CD14-positive monocyte (primary cell): ENCODE measurements at regions not wholly inside any gene's neighbourhood (a gene's known extent, or its start where the extent isn't known, plus 50 kb on each side); places are given as distances from the start of the nearest gene placed in this dataset.

Source experiments
- DNase-seq, 3 donors: peaks; one replicate each; pipeline ENCODE4 v3.0.0-alpha.2; 2011 to 2022
- H2AFZ ChIP-seq: 2 replicates; pipeline ENCODE4 v1.6.0; 2012; ENCODE audit warnings: mild to moderate bottlenecking, low read depth, low read length, inconsistent platforms; ENCODE audit not compliant: insufficient read depth, poor library complexity, severe bottlenecking
- H3K27ac ChIP-seq, 2 donors: 1 replicate in 1 of 2; 2 replicates in 1 of 2; pipeline ENCODE4 v1.5.1; 2012 to 2013; ENCODE audit warnings: low read length in 2 of 2, control low read depth in 1 of 2, inconsistent platforms in 1 of 2, low read depth in 1 of 2, mild to moderate bottlenecking in 1 of 2
- H3K27me3 ChIP-seq, 2 donors: one replicate each; pipeline versions ENCODE4 v1.6.0 to v1.6.1; 2011 to 2013; ENCODE audit warnings: low read length in 2 of 2; ENCODE audit not compliant: control insufficient read depth in 2 of 2, insufficient read depth in 2 of 2
- H3K36me3 ChIP-seq, 2 donors: replicated peaks in 1 of 2; 1 replicate in 1 of 2; 2 replicates in 1 of 2; pipeline versions ENCODE4 v1.5.1 to v1.6.1; 2012 to 2013; ENCODE audit warnings: low read length in 2 of 2, control low read depth in 1 of 2, inconsistent platforms in 1 of 2, mild to moderate bottlenecking in 1 of 2; ENCODE audit not compliant: insufficient read depth in 2 of 2, control insufficient read depth in 1 of 2
- H3K4me1 ChIP-seq, 2 donors: 1 replicate in 1 of 2; 2 replicates in 1 of 2; pipeline versions ENCODE4 v1.5.1 to v1.6.1; 2012 to 2013; ENCODE audit warnings: low read length in 2 of 2, control low read depth in 1 of 2, inconsistent platforms in 1 of 2, mild to moderate bottlenecking in 1 of 2, moderate library complexity in 1 of 2; ENCODE audit not compliant: insufficient read depth in 2 of 2, control insufficient read depth in 1 of 2
- H3K4me2 ChIP-seq: replicated peaks from 2 replicates; pipeline ENCODE3; 2012; ENCODE audit warnings: low read length, moderate library complexity, mild to moderate bottlenecking; ENCODE audit not compliant: poor library complexity, severe bottlenecking; ENCODE audit errors: extremely low read depth
- H3K4me3 ChIP-seq, 3 experiments: fragments of 200-600 bp in 1 of 3; sonication (generic) in 1 of 3; replicated peaks in 1 of 3; 1 replicate in 2 of 3; 2 replicates in 1 of 3; pipeline ENCODE4 v1.5.1; 2011 to 2013; ENCODE audit warnings: low read length in 3 of 3, mild to moderate bottlenecking in 3 of 3, control low read depth in 2 of 3, low read depth in 2 of 3, inconsistent platforms in 1 of 3, moderate library complexity in 1 of 3
- H3K79me2 ChIP-seq: 2 replicates; pipeline ENCODE4 v1.6.0; 2012; ENCODE audit warnings: mild to moderate bottlenecking, control low read depth, inconsistent platforms, low read length, moderate library complexity; ENCODE audit not compliant: insufficient read depth
- H3K9ac ChIP-seq: 2 replicates; pipeline ENCODE4 v1.6.0; 2017; ENCODE audit warnings: low read length, mild to moderate bottlenecking; ENCODE audit not compliant: insufficient read depth, poor library complexity, severe bottlenecking
- H3K9me3 ChIP-seq, 2 donors: replicated peaks in 1 of 2; 1 replicate in 1 of 2; 2 replicates in 1 of 2; pipeline versions ENCODE4 v1.5.1 to v1.6.1; 2012 to 2013; ENCODE audit warnings: low read length in 2 of 2, control low read depth in 1 of 2; ENCODE audit not compliant: control insufficient read depth in 1 of 2, insufficient read depth in 1 of 2
- H4K20me1 ChIP-seq: 2 replicates; pipeline ENCODE4 v1.6.0; 2012; ENCODE audit warnings: mild to moderate bottlenecking, low read length, control low read depth, moderate library complexity; ENCODE audit not compliant: insufficient read depth
- H3K27ac Mint-ChIP-seq, 7 donors: one replicate each; pipeline ENCODE4 v1.8.0; 2020; ENCODE audit warnings: mild to moderate bottlenecking in 7 of 7, mixed read lengths in 7 of 7, moderate library complexity in 6 of 7, inconsistent platforms in 2 of 7
- H3K27me3 Mint-ChIP-seq, 3 donors: one replicate each; pipeline ENCODE4 v1.8.0; 2021 to 2022; ENCODE audit warnings: low read depth in 3 of 3, mild to moderate bottlenecking in 3 of 3, mixed read lengths in 3 of 3, moderate library complexity in 3 of 3, inconsistent platforms in 1 of 3
- H3K36me3 Mint-ChIP-seq, 2 donors: one replicate each; pipeline ENCODE4 v1.8.0; 2020; ENCODE audit warnings: mixed read lengths in 2 of 2, inconsistent platforms in 1 of 2, mild to moderate bottlenecking in 1 of 2
- H3K4me1 Mint-ChIP-seq: one replicate; pipeline ENCODE4 v1.8.0; 2020; ENCODE audit warnings: mild to moderate bottlenecking, mixed read lengths
- H3K4me3 Mint-ChIP-seq, 2 donors: one replicate each; pipeline ENCODE4 v1.8.0; 2020; ENCODE audit warnings: mild to moderate bottlenecking in 2 of 2, mixed read lengths in 2 of 2, moderate library complexity in 1 of 2
- H3K9me3 Mint-ChIP-seq, 7 donors: one replicate each; pipeline ENCODE4 v1.8.0; 2020 to 2022; ENCODE audit warnings: mixed read lengths in 7 of 7, mild to moderate bottlenecking in 6 of 7, moderate library complexity in 6 of 7, inconsistent platforms in 2 of 7
- CTCF ChIP-seq: fragments of 200-600 bp; IDR thresholded peaks from one replicate; pipeline ENCODE4 v1.8.0; 2022; ENCODE audit warnings: antibody characterized with exemption, mild to moderate bottlenecking
- WGBS: methylation state at CpG from one replicate; pipeline ENCODE4 v1.1.5; 2013; ENCODE audit warnings: missing lambda C conversion rate; ENCODE audit not compliant: insufficient coverage; 5-methylcytosine and 5-hydroxymethylcytosine counted together
- intact Hi-C, 2 donors: fragments of 100-400 bp; cut with micrococcal nuclease; formaldehyde crosslinking; loops; one replicate each; pipeline versions ENCODE4 v1.15.0 to v1.15.1; 2023

DNA sequence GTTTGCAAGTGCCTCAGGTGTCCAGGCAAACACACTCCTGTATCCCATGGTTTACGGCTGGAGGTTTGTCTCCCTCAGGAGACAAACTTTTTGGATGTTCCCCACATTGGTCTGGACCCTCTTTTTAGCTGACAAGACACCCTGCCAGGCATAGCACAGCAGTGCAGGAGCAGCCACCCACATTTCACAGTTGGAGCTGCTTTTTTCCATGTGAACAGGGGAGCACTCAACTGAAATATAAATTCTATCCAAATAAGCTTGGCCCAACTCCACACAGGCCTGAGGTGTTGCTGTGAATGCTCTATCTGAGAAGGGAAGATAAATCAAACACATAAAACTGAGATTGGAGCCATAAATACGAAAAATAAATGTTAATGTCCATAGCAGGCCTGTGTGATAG, 501.3 kb upstream of the IL12A start:
- TF ChIP-seq CTCF: no peak
- no peaks in the 10 kb centered on the region for H3K4me1 ChIP-seq
- H3K27me3 Mint-ChIP-seq: peaks cover 0 to 3% (median 0%) of the 10 kb centered on the region in 3 donors
- H3K4me3 Mint-ChIP-seq: no peak overlapping the region
- no peaks in the 10 kb centered on the region for H3K4me1 Mint-ChIP-seq
- no peak overlapping the region for H2AFZ ChIP-seq
- no peaks in the 10 kb centered on the region for H3K36me3 Mint-ChIP-seq
- no peak overlapping the region for H3K4me3 ChIP-seq
- peaks cover 0 to 6% of the 10 kb centered on the region in 2 donors for H3K9me3 ChIP-seq
- DNase-seq: no peak
- no peaks in the 10 kb centered on the region for H3K36me3 ChIP-seq
- intact Hi-C loops: no loop called here
- H3K27ac ChIP-seq: no peak overlapping the region
- no peaks in the 10 kb centered on the region for H4K20me1 ChIP-seq
- WGBS: 0% methylated on average over 1 of the region's 2 CpGs
- no peak overlapping the region for H3K9ac ChIP-seq
- H3K9me3 Mint-ChIP-seq: peaks cover 0 to 8% (median 6%) of the 10 kb centered on the region in 7 donors
- no peaks in the 10 kb centered on the region for H3K79me2 ChIP-seq
- no peaks in the 10 kb centered on the region for H3K27me3 ChIP-seq
- H3K27ac Mint-ChIP-seq: no peak overlapping the region
- no peak overlapping the region for H3K4me2 ChIP-seq

GRCh38 chr3:159488602-159489001, 500.0 kb upstream of the IL12A start:
- Histone ChIP-seq H3K9me3 (peaks cover 0 to 6% of the 10 kb centered on the region in 2 donors), H3K36me3 (no peaks in the 10 kb centered on the region), H4K20me1 (no peaks in the 10 kb centered on the region), H3K4me1 (no peaks in the 10 kb centered on the region), H3K4me2 (no peak overlapping the region), H3K4me3 (no peak overlapping the region), H3K79me2 (no peaks in the 10 kb centered on the region), H3K27ac (no peak overlapping the region), H2AFZ (no peak overlapping the region), H3K9ac (no peak overlapping the region), H3K27me3 (no peaks in the 10 kb centered on the region)
- intact Hi-C loops: no loop called here
- no peak for DNase-seq
- Mint-ChIP-seq H3K9me3 (peaks cover 0 to 7% (median 6%) of the 10 kb centered on the region in 7 donors), H3K36me3 (no peaks in the 10 kb centered on the region), H3K27me3 (peaks cover 0 to 3% (median 0%) of the 10 kb centered on the region in 3 donors), H3K4me3 (no peak overlapping the region), H3K27ac (no peak overlapping the region), H3K4me1 (no peaks in the 10 kb centered on the region)
- 100% methylated on average over 1 of the region's 2 CpGs for WGBS
- TF ChIP-seq CTCF: no peak
